ENCODE measurements at regions not wholly inside any gene's neighbourhood (a gene's known extent, or its start where the extent isn't known, plus 50 kb on each side); places are given as distances from the start of the nearest gene placed in this dataset.

DNA sequence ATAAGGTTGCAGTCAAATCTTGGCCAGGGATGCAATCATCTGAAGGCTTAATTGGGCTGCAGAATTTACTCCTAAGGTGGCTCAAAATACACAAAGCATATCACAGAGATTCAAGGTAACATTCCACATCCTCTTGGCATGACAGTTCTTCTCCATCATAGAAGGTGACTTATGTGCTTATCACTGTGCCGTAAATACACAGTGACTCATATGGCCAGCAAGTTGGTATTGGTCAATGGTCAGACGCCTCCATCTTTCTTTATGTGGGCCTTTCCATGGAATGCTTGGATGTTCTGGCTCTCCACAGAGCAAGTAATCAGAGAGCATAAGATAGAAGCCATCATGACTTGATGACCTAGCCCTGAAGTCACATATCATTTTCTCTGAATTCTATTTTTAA lies 168.8 kb upstream of the ST8SIA2 start:
- no peak overlapping the region for H3K4ac ChIP-seq (ENCODE audit: low read depth in 1 of 2, low read length in 2 of 2)
- no peak overlapping the region for H2BK15ac ChIP-seq (ENCODE audit: low read depth, poor library complexity, severe bottlenecking)
- WGBS, result 88% methylated on average over 2 of the region's 2 CpGs
- H3K36me3 ChIP-seq (ENCODE audit: control insufficient read depth in 1 of 2, insufficient read depth in 2 of 2, low read depth in 1 of 2, low read length in 2 of 2), result no peaks in the 10 kb centered on the region
- H3K9ac ChIP-seq (ENCODE audit: low read length), result no peak overlapping the region
- H3K79me1 ChIP-seq (replicated peaks; ENCODE audit: low read length, poor library complexity, severe bottlenecking), result no peaks in the 10 kb centered on the region
- no peak overlapping the region for H3K18ac ChIP-seq (ENCODE audit: low read depth in 1 of 2, low read length in 2 of 2)
- H2BK120ac ChIP-seq (ENCODE audit: low read depth, low read length), result no peak overlapping the region
- no peak overlapping the region for H3K4me2 ChIP-seq (ENCODE audit: low read length, poor library complexity, severe bottlenecking)
- no peak overlapping the region for H3K27ac ChIP-seq (ENCODE audit: low read length, poor library complexity, severe bottlenecking)
- H4K91ac ChIP-seq (ENCODE audit: low read length), result no peak overlapping the region
- peaks cover 0 to 19% of the 10 kb centered on the region in 2 experiments for H3K27me3 ChIP-seq (ENCODE audit: control insufficient read depth in 1 of 2, insufficient read depth in 1 of 2, low read length in 2 of 2)
- no peak overlapping the region for H2AK5ac ChIP-seq (ENCODE audit: low read length, severe bottlenecking)
- no peaks in the 10 kb centered on the region for H3K4me1 ChIP-seq (ENCODE audit: control insufficient read depth, insufficient read depth, low read depth, low read length)
- no peak overlapping the region for H2AFZ ChIP-seq (ENCODE audit: low read depth, low read length)
- no peak for DNase-seq
- no peak overlapping the region for H3K14ac ChIP-seq (ENCODE audit: low read length in 2 of 2)
- H2BK12ac ChIP-seq (ENCODE audit: low read length in 2 of 2), result no peak overlapping the region
- no peak overlapping the region for H4K8ac ChIP-seq (ENCODE audit: low read length)
- H3K23ac ChIP-seq (ENCODE audit: low read length in 2 of 2), result no peak overlapping the region
- H3K9me3 ChIP-seq (ENCODE audit: control insufficient read depth, low read length), result peaks cover 8% of the 10 kb centered on the region
- no peak overlapping the region for H2BK5ac ChIP-seq (ENCODE audit: low read depth, low read length, poor library complexity, severe bottlenecking)
- H3K4me3 ChIP-seq (ENCODE audit: insufficient read depth in 1 of 2, low read depth in 1 of 2, low read length in 2 of 2), result no peak overlapping the region

DNA sequence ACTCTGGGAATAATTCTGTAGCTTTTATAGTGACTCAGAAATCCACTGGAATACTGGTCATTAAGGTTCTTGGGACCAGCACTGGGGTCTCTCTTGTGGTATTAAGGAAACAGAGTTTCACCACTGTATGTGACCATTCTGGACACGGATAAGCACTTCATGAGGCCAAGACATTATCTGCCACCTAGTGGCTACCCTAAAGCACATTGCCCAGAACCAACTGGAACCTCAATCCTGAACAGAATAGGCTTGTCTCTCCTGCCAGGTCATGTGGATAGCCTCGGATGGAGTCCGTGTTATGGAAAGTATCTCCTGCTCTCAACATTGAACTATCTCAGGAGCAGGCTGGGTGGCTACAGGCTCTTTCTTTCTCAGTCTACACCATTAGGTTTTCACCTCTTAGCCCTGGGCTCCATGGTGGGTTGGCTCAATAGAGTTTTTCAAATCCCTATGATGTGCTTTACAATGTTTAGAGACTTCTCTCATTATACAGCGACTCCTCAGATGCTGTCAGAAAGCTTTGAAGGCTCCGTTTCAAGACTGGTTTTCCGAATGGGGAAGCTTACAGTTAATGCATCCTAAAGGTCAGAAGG lies 167.6 kb upstream of the ST8SIA2 start:
- no peak overlapping the region for H2BK15ac ChIP-seq (ENCODE audit: low read depth, poor library complexity, severe bottlenecking)
- peaks cover 8% of the 10 kb centered on the region for H3K9me3 ChIP-seq (ENCODE audit: control insufficient read depth, low read length)
- no peak overlapping the region for H3K4me2 ChIP-seq (ENCODE audit: low read length, poor library complexity, severe bottlenecking)

DNA sequence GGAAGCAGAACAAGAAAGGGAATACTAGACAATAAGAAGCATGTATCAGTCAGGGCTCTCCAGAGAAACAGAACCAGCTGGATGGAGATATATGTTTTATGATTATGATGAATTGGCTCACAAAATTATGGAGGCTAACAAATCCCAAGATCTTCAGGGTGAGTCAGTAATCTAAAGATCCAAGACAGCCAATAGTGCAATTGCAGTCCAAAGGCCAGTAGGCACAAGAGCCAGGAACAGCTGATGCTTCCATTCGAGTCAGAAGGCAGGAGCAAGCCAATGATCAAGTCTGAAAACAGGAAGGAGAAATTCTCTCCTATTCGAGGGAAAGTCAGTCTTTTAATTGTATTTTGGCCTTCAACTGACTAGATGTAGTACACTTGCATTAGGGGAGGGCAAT lies 164.9 kb upstream of the ST8SIA2 start:
- no peak overlapping the region for H2AK5ac ChIP-seq (ENCODE audit: low read length, severe bottlenecking)
- H3K23ac ChIP-seq (ENCODE audit: low read length in 2 of 2), result no peak overlapping the region
- H3K79me1 ChIP-seq (replicated peaks; ENCODE audit: low read length, poor library complexity, severe bottlenecking), result no peaks in the 10 kb centered on the region
- H3K14ac ChIP-seq (ENCODE audit: low read length in 2 of 2), result no peak overlapping the region
- no peak overlapping the region for H2AFZ ChIP-seq (ENCODE audit: low read depth, low read length)
- no peak overlapping the region for H3K4me3 ChIP-seq (ENCODE audit: insufficient read depth in 1 of 2, low read depth in 1 of 2, low read length in 2 of 2)
- no peaks in the 10 kb centered on the region for H3K36me3 ChIP-seq (ENCODE audit: control insufficient read depth in 1 of 2, insufficient read depth in 2 of 2, low read depth in 1 of 2, low read length in 2 of 2)
- H3K4me1 ChIP-seq (ENCODE audit: control insufficient read depth, insufficient read depth, low read depth, low read length), result no peaks in the 10 kb centered on the region
- WGBS, result 51% methylated on average over 2 of the region's 2 CpGs
- H3K9ac ChIP-seq (ENCODE audit: low read length), result no peak overlapping the region
- no peak overlapping the region for H4K91ac ChIP-seq (ENCODE audit: low read length)
- no peak overlapping the region for H3K4me2 ChIP-seq (ENCODE audit: low read length, poor library complexity, severe bottlenecking)
- H3K9me3 ChIP-seq (ENCODE audit: control insufficient read depth, low read length), result peaks cover 3% of the 10 kb centered on the region
- peaks cover 0 to 19% of the 10 kb centered on the region in 2 experiments for H3K27me3 ChIP-seq (ENCODE audit: control insufficient read depth in 1 of 2, insufficient read depth in 1 of 2, low read length in 2 of 2)
- no peak for DNase-seq
- no peak overlapping the region for H2BK15ac ChIP-seq (ENCODE audit: low read depth, poor library complexity, severe bottlenecking)
- no peak overlapping the region for H4K8ac ChIP-seq (ENCODE audit: low read length)
- no peak overlapping the region for H3K4ac ChIP-seq (ENCODE audit: low read depth in 1 of 2, low read length in 2 of 2)
- H2BK120ac ChIP-seq (ENCODE audit: low read depth, low read length), result no peak overlapping the region
- H3K18ac ChIP-seq (ENCODE audit: low read depth in 1 of 2, low read length in 2 of 2), result no peak overlapping the region
- H3K27ac ChIP-seq (ENCODE audit: low read length, poor library complexity, severe bottlenecking), result no peak overlapping the region
- no peak overlapping the region for H2BK5ac ChIP-seq (ENCODE audit: low read depth, low read length, poor library complexity, severe bottlenecking)
- H2BK12ac ChIP-seq (ENCODE audit: low read length in 2 of 2), result no peak overlapping the region

More for the DNA sequence above, 167.6 kb upstream of the ST8SIA2 start:
- Histone ChIP-seq H3K4me1 (ENCODE audit: control insufficient read depth, insufficient read depth, low read depth, low read length) (no peaks in the 10 kb centered on the region), H3K14ac (ENCODE audit: low read length in 2 of 2) (no peak overlapping the region), H2AK5ac (ENCODE audit: low read length, severe bottlenecking) (no peak overlapping the region), H3K4me3 (ENCODE audit: insufficient read depth in 1 of 2, low read depth in 1 of 2, low read length in 2 of 2) (no peak overlapping the region), H2BK12ac (ENCODE audit: low read length in 2 of 2) (no peak overlapping the region), H3K4ac (ENCODE audit: low read depth in 1 of 2, low read length in 2 of 2) (no peak overlapping the region), H3K18ac (ENCODE audit: low read depth in 1 of 2, low read length in 2 of 2) (no peak overlapping the region), H3K79me1 (replicated peaks; ENCODE audit: low read length, poor library complexity, severe bottlenecking) (no peaks in the 10 kb centered on the region), H3K9ac (ENCODE audit: low read length) (no peak overlapping the region), H3K36me3 (ENCODE audit: control insufficient read depth in 1 of 2, insufficient read depth in 2 of 2, low read depth in 1 of 2, low read length in 2 of 2) (no peaks in the 10 kb centered on the region), H4K8ac (ENCODE audit: low read length) (no peak overlapping the region), H2AFZ (ENCODE audit: low read depth, low read length) (no peak overlapping the region), H3K27ac (ENCODE audit: low read length, poor library complexity, severe bottlenecking) (no peak overlapping the region), H2BK120ac (ENCODE audit: low read depth, low read length) (no peak overlapping the region), H3K23ac (ENCODE audit: low read length in 2 of 2) (no peak overlapping the region), H3K27me3 (ENCODE audit: control insufficient read depth in 1 of 2, insufficient read depth in 1 of 2, low read length in 2 of 2) (peaks cover 0 to 19% of the 10 kb centered on the region in 2 experiments), H4K91ac (ENCODE audit: low read length) (no peak overlapping the region), H2BK5ac (ENCODE audit: low read depth, low read length, poor library complexity, severe bottlenecking) (no peak overlapping the region)
- no peak for DNase-seq
- WGBS, result 63% methylated on average over 6 of the region's 6 CpGs

DNA sequence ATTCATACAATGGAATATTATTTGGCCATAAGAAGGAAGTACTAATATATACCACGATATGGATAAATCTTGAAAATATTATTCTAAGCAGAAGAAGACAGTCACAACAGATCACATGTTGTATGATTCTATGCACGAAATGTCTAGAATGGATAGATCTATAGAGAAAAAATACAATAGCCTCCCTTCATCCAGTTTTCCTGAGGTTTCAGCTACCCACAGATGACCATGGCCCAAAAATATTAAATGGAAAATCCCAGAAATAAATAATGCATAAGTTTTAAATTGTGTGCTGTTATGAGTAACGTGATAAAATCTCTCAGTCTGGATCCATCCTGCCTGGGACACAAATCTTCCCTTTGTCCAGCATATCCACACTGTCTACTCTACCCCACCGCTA lies 162.2 kb upstream of the ST8SIA2 start:
- no peak overlapping the region for H2BK5ac ChIP-seq (ENCODE audit: low read depth, low read length, poor library complexity, severe bottlenecking)
- no peak overlapping the region for H3K9ac ChIP-seq (ENCODE audit: low read length)
- H3K18ac ChIP-seq (ENCODE audit: low read depth in 1 of 2, low read length in 2 of 2), result no peak overlapping the region
- H3K4ac ChIP-seq (ENCODE audit: low read depth in 1 of 2, low read length in 2 of 2), result no peak overlapping the region
- H3K4me1 ChIP-seq (ENCODE audit: control insufficient read depth, insufficient read depth, low read depth, low read length), result no peaks in the 10 kb centered on the region
- H3K36me3 ChIP-seq (ENCODE audit: control insufficient read depth in 1 of 2, insufficient read depth in 2 of 2, low read depth in 1 of 2, low read length in 2 of 2), result no peaks in the 10 kb centered on the region
- no peaks in the 10 kb centered on the region for H3K79me1 ChIP-seq (replicated peaks; ENCODE audit: low read length, poor library complexity, severe bottlenecking)
- no peak overlapping the region for H2AK5ac ChIP-seq (ENCODE audit: low read length, severe bottlenecking)
- no peak overlapping the region for H3K4me3 ChIP-seq (ENCODE audit: insufficient read depth in 1 of 2, low read depth in 1 of 2, low read length in 2 of 2)
- no peak overlapping the region for H3K27ac ChIP-seq (ENCODE audit: low read length, poor library complexity, severe bottlenecking)
- peaks cover 0 to 11% of the 10 kb centered on the region in 2 experiments for H3K27me3 ChIP-seq (ENCODE audit: control insufficient read depth in 1 of 2, insufficient read depth in 1 of 2, low read length in 2 of 2)
- peaks cover 9% of the 10 kb centered on the region for H3K9me3 ChIP-seq (ENCODE audit: control insufficient read depth, low read length)
- no peak overlapping the region for H2BK12ac ChIP-seq (ENCODE audit: low read length in 2 of 2)
- WGBS, result 16% methylated on average over 2 of the region's 4 CpGs
- H2BK120ac ChIP-seq (ENCODE audit: low read depth, low read length), result no peak overlapping the region
- no peak overlapping the region for H4K8ac ChIP-seq (ENCODE audit: low read length)
- H3K14ac ChIP-seq (ENCODE audit: low read length in 2 of 2), result no peak overlapping the region
- no peak overlapping the region for H3K23ac ChIP-seq (ENCODE audit: low read length in 2 of 2)
- H2BK15ac ChIP-seq (ENCODE audit: low read depth, poor library complexity, severe bottlenecking), result no peak overlapping the region
- H4K91ac ChIP-seq (ENCODE audit: low read length), result no peak overlapping the region
- H2AFZ ChIP-seq (ENCODE audit: low read depth, low read length), result no peak overlapping the region
- no peak for DNase-seq
- no peak overlapping the region for H3K4me2 ChIP-seq (ENCODE audit: low read length, poor library complexity, severe bottlenecking)

All from mesenchymal stem cell (in vitro differentiated cells and primary cell).